Endothelial cell of umbilical vein (primary cell): ENCODE measurements at regions not wholly inside any gene's neighbourhood (a gene's known extent, or its start where the extent isn't known, plus 50 kb on each side); places are given as distances from the start of the nearest gene placed in this dataset.

Experiments used
- POLR2A ChIP-seq: IDR thresholded peaks from 2 replicates; pipeline ENCODE4 v1.6.1; 2012; ENCODE audit warnings: low read depth, mild to moderate bottlenecking, control low read depth, low read length
- TF ChIP-seq, protein P1 (sequence below), 2 donors: IDR thresholded peaks; 1 replicate in 1 of 2; 2 replicates in 1 of 2; pipeline ENCODE4 v1.5.1; 2011; ENCODE audit warnings: low read length in 2 of 2, mild to moderate bottlenecking in 2 of 2, moderate library complexity in 2 of 2, control low read depth in 1 of 2, inconsistent platforms in 1 of 2, low read depth in 1 of 2; ENCODE audit not compliant: insufficient read depth in 1 of 2; ENCODE audit errors: extremely low read depth in 1 of 2

DNA sequence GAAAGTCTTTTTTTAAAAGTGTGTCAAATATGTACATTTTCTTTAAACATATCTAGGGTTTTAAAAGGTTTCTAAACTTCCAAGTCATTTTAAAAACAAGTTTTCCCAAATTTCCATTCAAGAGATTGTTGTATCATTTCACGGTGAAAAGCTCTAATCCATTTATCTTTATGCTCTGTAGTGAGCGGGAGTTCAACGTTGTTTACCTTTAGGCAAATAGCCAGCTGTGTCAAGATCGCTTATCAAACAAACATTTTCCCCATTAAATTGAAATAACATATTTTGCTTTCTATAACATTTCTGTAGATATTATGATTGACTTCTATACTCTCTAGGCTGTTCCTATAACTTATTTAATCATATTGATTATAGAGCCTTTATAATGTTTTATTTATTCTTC is 75.1 kb downstream of the CTSL start:
- no peak for TF ChIP-seq POLR2A
- TF ChIP-seq, protein P1, sequence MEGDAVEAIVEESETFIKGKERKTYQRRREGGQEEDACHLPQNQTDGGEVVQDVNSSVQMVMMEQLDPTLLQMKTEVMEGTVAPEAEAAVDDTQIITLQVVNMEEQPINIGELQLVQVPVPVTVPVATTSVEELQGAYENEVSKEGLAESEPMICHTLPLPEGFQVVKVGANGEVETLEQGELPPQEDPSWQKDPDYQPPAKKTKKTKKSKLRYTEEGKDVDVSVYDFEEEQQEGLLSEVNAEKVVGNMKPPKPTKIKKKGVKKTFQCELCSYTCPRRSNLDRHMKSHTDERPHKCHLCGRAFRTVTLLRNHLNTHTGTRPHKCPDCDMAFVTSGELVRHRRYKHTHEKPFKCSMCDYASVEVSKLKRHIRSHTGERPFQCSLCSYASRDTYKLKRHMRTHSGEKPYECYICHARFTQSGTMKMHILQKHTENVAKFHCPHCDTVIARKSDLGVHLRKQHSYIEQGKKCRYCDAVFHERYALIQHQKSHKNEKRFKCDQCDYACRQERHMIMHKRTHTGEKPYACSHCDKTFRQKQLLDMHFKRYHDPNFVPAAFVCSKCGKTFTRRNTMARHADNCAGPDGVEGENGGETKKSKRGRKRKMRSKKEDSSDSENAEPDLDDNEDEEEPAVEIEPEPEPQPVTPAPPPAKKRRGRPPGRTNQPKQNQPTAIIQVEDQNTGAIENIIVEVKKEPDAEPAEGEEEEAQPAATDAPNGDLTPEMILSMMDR (IDR thresholded peaks at IDR 0.05; ENCODE audit: extremely low read depth in 1 of 2, insufficient read depth in 1 of 2, low read depth in 1 of 2, low read length in 2 of 2): no peak
